ENCODE measurements at regions not wholly inside any gene's neighbourhood (a gene's known extent, or its start where the extent isn't known, plus 50 kb on each side); places are given as distances from the start of the nearest gene placed in this dataset.
"Not testable (repeated sequence)": the region's sequence is repeated elsewhere in the genome, so short reads cannot be mapped to it uniquely, and the experiment has no call there.

DNA sequence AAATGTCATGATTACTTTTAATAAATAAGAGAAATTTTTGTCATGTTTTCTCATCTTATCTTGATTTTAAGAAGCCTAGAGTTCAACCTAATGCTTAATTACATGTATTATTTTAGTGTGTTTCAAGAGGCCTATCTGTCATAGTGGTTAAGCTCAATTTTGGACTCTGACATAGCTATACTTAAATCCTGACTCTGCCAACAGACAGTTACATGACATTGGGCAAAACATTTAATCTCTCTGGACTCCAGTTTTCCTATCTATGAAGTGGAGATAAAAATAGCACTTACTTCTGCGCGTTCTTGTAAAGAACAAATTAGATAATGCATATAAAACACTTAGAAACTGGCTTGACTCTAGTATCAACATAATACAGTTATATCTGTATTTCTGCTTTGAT lies 417.8 kb downstream of the MRPL39 start:
- H3K4me1 ChIP-seq: no peaks in the 10 kb centered on the region
- intact Hi-C loops (cut with DNase I; ENCODE audit: low total_unique reads): no loop called here
- no peaks in the 10 kb centered on the region for H3K27me3 ChIP-seq
- H3K9me3 ChIP-seq: peaks cover 0 to 4% of the 10 kb centered on the region in 2 donors
- DNase-seq (ENCODE audit: low spot score in 2 of 2): no peak
- no peak overlapping the region for H3K27ac ChIP-seq
- H3K36me3 ChIP-seq: no peaks in the 10 kb centered on the region
- TF ChIP-seq POLR2AphosphoS5 (IDR thresholded peaks at IDR 0.05) (no peak), POLR2A (IDR thresholded peaks at IDR 0.05) (no peak)
- TF ChIP-seq, protein P1, sequence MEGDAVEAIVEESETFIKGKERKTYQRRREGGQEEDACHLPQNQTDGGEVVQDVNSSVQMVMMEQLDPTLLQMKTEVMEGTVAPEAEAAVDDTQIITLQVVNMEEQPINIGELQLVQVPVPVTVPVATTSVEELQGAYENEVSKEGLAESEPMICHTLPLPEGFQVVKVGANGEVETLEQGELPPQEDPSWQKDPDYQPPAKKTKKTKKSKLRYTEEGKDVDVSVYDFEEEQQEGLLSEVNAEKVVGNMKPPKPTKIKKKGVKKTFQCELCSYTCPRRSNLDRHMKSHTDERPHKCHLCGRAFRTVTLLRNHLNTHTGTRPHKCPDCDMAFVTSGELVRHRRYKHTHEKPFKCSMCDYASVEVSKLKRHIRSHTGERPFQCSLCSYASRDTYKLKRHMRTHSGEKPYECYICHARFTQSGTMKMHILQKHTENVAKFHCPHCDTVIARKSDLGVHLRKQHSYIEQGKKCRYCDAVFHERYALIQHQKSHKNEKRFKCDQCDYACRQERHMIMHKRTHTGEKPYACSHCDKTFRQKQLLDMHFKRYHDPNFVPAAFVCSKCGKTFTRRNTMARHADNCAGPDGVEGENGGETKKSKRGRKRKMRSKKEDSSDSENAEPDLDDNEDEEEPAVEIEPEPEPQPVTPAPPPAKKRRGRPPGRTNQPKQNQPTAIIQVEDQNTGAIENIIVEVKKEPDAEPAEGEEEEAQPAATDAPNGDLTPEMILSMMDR (IDR thresholded peaks at IDR 0.05): no peak
- H3K4me3 ChIP-seq: no peak overlapping the region

DNA sequence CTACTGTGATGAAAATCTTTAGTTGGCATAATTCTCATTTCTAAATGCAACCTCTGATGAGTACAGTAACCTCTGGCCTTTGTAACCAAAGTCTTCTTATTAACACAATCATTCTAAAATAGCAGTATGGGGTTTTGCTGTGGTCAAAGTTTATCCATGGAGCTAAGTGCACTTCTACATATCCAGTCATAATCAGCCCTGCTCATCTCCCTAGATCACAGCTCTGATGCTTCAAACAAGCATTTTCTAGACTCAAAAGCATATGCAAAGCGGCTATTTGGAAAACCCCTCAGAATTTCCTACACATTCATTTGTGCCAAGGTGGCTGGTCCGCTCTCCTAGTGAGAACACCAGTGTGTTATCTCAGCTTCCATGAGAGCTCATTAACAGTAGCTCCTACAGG lies 418.6 kb downstream of the MRPL39 start:
- intact Hi-C loops (cut with DNase I; ENCODE audit: low total_unique reads): no loop called here

DNA sequence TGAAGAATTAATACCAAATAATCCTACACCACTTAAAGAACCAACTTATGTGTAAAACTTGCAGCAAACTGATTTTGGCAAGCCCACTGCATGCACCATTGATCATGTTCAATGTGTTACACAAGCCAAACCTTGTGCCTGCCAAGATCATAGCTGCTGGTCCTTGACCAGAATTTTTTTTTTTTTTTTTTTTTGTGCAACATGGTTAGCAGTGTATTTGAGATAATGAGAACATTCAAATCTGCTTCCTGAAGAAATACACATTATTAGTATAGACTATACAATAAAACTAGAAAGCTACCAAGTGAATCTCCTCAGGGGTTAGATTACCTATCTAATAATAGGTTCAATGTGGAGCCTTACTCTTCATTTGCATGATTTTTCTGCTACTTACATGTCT lies 421.0 kb downstream of the MRPL39 start:
- Histone ChIP-seq H3K4me1 (no peaks in the 10 kb centered on the region), H3K27me3 (no peaks in the 10 kb centered on the region), H3K27ac (no peak overlapping the region), H3K4me3 (no peak overlapping the region), H3K9me3 (no peaks in the 10 kb centered on the region), H3K36me3 (no peaks in the 10 kb centered on the region)
- TF ChIP-seq POLR2A (IDR thresholded peaks at IDR 0.05) (no peak), POLR2AphosphoS5 (IDR thresholded peaks at IDR 0.05) (no peak)
- TF ChIP-seq, protein P1 (IDR thresholded peaks at IDR 0.05): no peak
- no peak for DNase-seq (ENCODE audit: low spot score in 2 of 2)
- intact Hi-C loops (cut with DNase I; ENCODE audit: low total_unique reads): no loop called here

More for the DNA sequence above, 418.6 kb downstream of the MRPL39 start:
- Histone ChIP-seq H3K36me3 (no peaks in the 10 kb centered on the region), H3K9me3 (peaks cover 0 to 4% of the 10 kb centered on the region in 2 donors), H3K27ac (no peak overlapping the region), H3K27me3 (no peaks in the 10 kb centered on the region), H3K4me1 (no peaks in the 10 kb centered on the region), H3K4me3 (no peak overlapping the region)
- TF ChIP-seq, protein P1 (IDR thresholded peaks at IDR 0.05): no peak
- TF ChIP-seq POLR2A (IDR thresholded peaks at IDR 0.05) (no peak), POLR2AphosphoS5 (IDR thresholded peaks at IDR 0.05) (no peak)
- DNase-seq (ENCODE audit: low spot score in 2 of 2): no peak

DNA sequence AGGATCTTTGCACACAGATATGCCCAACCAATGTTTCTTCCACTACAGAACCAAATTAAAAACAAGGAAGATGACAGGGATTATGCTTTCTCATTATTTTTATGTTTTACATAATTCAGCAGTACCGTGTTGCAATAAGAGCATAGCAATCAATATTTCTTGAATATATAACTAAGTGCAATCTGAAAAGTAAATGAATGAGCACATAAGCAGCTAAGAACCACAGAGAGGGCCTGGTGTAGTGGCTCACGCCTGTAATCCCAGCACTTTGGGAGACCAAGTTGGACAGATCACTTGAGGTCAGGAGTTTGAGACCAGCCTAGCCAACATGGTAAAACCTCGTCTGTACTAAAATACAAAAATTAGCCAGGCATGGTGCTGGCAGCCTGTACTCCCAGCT lies 423.7 kb downstream of the MRPL39 start:
- TF ChIP-seq, protein P1 (IDR thresholded peaks at IDR 0.05): no peak
- no peaks in the 10 kb centered on the region for H3K9me3 ChIP-seq
- no peaks in the 10 kb centered on the region for H3K27me3 ChIP-seq
- H3K27ac ChIP-seq: no peak overlapping the region
- no peaks in the 10 kb centered on the region for H3K36me3 ChIP-seq
- no peak for DNase-seq (ENCODE audit: low spot score in 2 of 2)
- no peak overlapping the region for H3K4me3 ChIP-seq
- intact Hi-C loops (cut with DNase I; ENCODE audit: low total_unique reads): no loop called here
- H3K4me1 ChIP-seq: no peaks in the 10 kb centered on the region

DNA sequence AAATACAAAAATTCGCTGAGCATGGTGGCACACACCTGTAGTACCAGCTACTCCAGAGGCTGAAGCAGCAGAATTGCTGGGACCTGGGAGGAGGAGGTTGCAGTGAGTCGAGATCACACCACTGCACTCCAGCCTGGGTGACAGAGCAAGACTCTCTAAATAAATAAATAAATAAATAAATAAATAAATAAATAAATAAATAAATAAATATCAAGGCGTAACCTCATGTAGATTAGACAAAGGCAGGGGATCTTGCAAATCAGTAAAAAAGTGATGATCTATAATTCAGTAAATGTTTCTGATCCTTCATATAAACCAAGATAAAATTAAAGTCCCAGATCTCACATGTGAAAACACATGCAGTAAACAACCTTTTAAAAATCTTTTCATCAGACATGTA lies 425.6 kb downstream of the MRPL39 start:
- H3K27ac ChIP-seq; H3K4me3 ChIP-seq; H3K36me3 ChIP-seq; H3K4me1 ChIP-seq; H3K27me3 ChIP-seq; H3K9me3 ChIP-seq; DNase-seq (ENCODE audit: low spot score in 2 of 2); intact Hi-C loops (cut with DNase I; ENCODE audit: low total_unique reads): not testable (repeated sequence)

DNA sequence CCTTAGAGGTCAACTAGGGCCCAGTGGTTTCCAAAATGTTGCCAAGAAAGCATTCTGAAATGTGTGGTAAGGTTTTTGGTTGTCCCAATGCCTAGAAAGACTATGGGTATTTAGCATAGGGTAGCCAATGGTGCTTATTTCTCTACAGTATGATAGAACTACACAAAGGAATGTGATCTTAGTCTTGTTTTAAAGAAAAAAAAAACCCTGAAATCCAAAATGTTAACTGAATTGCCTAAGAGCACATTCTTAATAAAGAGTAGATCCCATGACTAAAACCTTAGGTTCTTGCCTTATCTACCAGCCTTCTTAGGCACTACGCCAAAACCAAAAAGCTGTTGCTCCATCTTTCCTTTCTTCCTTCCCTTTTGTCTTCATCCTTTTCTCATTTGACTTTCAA lies 428.2 kb downstream of the MRPL39 start:
- no peaks in the 10 kb centered on the region for H3K27me3 ChIP-seq
- TF ChIP-seq POLR2AphosphoS5 (IDR thresholded peaks at IDR 0.05): no peak
- TF ChIP-seq, protein P1 (IDR thresholded peaks at IDR 0.05): no peak
- TF ChIP-seq POLR2A (IDR thresholded peaks at IDR 0.05): no peak
- no peak overlapping the region for H3K4me3 ChIP-seq
- intact Hi-C loops (cut with DNase I; ENCODE audit: low total_unique reads): no loop called here
- H3K27ac ChIP-seq: no peak overlapping the region
- no peak for DNase-seq (ENCODE audit: low spot score in 2 of 2)
- H3K9me3 ChIP-seq: no peaks in the 10 kb centered on the region
- H3K4me1 ChIP-seq: no peaks in the 10 kb centered on the region
- H3K36me3 ChIP-seq: no peaks in the 10 kb centered on the region
